ENCODE measurements at regions not wholly inside any gene's neighbourhood (a gene's known extent, or its start where the extent isn't known, plus 50 kb on each side); places are given as distances from the start of the nearest gene placed in this dataset.

GRCh38 chr10:8312781-8313180, 258.3 kb downstream of the GATA3 start:
- dilution Hi-C loops (cut with MboI; ENCODE audit: extremely low pct_ligation_motif_present, low sequenced_read_pairs) (no loop called here), intact Hi-C loops (cut with micrococcal nuclease) (no loop called here)
- Histone ChIP-seq H3K27ac (ENCODE audit: insufficient read depth, low read depth, low read length) (no peak overlapping the region), H4K20me1 (replicated peaks; ENCODE audit: control insufficient read depth, extremely low read depth, insufficient read depth, low read length) (no peaks in the 10 kb centered on the region), H3K4me3 (replicated peaks in 1 of 3; ENCODE audit: insufficient read depth in 1 of 3, low read depth in 1 of 3, low read length in 3 of 3) (no peak overlapping the region), H3K9me3 (replicated peaks; ENCODE audit: control insufficient read depth, insufficient read depth, low read length) (no peaks in the 10 kb centered on the region), H3K4me1 (ENCODE audit: control insufficient read depth, extremely low read depth, insufficient read depth, low read length) (no peaks in the 10 kb centered on the region), H3K27me3 (ENCODE audit: control insufficient read depth in 2 of 2, insufficient read depth in 2 of 2, low read length in 2 of 2) (peaks cover 0 to 7% of the 10 kb centered on the region in 2 experiments), H3K9me1 (replicated peaks; ENCODE audit: control insufficient read depth, extremely low read depth, insufficient read depth, low read length) (no peaks in the 10 kb centered on the region), H3K9ac (replicated peaks; ENCODE audit: extremely low read depth, insufficient read depth, low read length) (no peak overlapping the region), H2AFZ (ENCODE audit: low read depth, low read length) (no peak overlapping the region), H3K36me3 (ENCODE audit: control insufficient read depth in 2 of 2, extremely low read depth in 1 of 2, insufficient read depth in 2 of 2, low read length in 2 of 2) (no peaks in the 10 kb centered on the region), H3K4me2 (ENCODE audit: insufficient read depth, low read length) (no peak overlapping the region), H3K79me2 (ENCODE audit: control insufficient read depth, insufficient read depth, low read length) (no peaks in the 10 kb centered on the region)
- POLR2A ChIA-PET: no interaction called here
- DNase-seq (ENCODE audit: low read depth, low spot score) (no peak), FAIRE-seq (no peak)
- no TSS peak for BruUV-seq (replicated peaks)
- TF ChIP-seq EZH2 (IDR thresholded peaks at IDR 0.05; ENCODE audit: borderline replicate concordance, low read depth, low read length, severe bottlenecking) (no peak), JUN (IDR thresholded peaks at IDR 0.05; ENCODE audit: borderline replicate concordance, insufficient read depth, insufficient read length, low read depth) (no peak), CTCF (IDR thresholded peaks at IDR 0.05; ENCODE audit: extremely low read depth in 1 of 2, insufficient read depth in 1 of 2, low read depth in 1 of 2, low read length in 2 of 2) (no peak), MAX (IDR thresholded peaks at IDR 0.05; ENCODE audit: insufficient read depth, insufficient read length) (no peak), GATA2 (IDR thresholded peaks at IDR 0.05; ENCODE audit: insufficient read depth, insufficient read length, low read depth, low read length) (no peak), MYC (IDR thresholded peaks at IDR 0.05; ENCODE audit: low read depth, low read length) (no peak), FOS (IDR thresholded peaks at IDR 0.05; ENCODE audit: borderline replicate concordance, insufficient read depth, low read length) (no peak), POLR2A (IDR thresholded peaks at IDR 0.05; ENCODE audit: low read depth, low read length) (no peak), POLR2AphosphoS5 (IDR thresholded peaks at IDR 0.05; ENCODE audit: insufficient read depth, low read depth, low read length) (no peak)
- CTCF ChIA-PET: no interaction called here

Data from endothelial cell of umbilical vein (primary cell).